ENCODE measurements at regions not wholly inside any gene's neighbourhood (a gene's known extent, or its start where the extent isn't known, plus 50 kb on each side); places are given as distances from the start of the nearest gene placed in this dataset.

DNA sequence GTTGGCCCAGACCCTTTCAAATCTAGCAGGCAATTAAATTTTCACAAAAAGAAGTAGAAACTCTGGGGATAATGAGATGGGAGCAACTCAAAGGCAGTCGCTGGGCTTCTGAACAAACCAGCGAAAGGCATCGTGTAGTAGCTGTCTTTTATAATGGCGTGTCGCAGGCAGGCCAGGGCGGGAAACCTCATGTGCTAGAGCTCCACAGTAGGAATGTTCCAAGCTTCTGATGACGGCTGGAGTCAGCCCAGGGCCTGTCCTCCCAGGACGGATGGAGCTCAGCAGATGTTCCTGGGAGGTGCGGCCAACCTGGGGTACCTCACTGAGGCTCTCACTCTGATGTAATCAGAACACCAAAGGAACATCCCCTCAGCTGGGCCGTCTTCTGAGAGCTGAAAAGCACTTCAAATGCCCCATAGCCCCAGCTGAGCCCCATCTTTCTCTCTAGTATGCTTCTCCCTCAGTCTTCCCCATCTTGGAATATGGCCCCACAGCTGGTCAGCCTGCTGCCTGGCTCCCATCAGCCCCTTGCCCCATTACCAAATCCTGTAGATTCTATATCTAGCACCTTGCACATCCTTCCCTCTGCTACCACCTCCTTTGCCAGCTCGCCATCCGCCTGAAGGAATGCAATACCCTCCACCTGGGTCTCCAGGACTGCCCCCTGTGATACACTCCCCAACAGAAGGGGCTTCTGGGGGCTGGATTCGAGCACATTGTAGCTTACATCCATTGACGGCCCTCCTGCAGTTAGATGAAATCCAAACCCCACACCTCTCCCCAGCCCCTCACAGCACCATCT lies 54.9 kb upstream of the ATP2B2 start:
- H3K27me3 ChIP-seq (ENCODE audit: low read depth), result peaks cover 36% of the 10 kb centered on the region
- intact Hi-C loops (cut with micrococcal nuclease), result no loop called here

DNA sequence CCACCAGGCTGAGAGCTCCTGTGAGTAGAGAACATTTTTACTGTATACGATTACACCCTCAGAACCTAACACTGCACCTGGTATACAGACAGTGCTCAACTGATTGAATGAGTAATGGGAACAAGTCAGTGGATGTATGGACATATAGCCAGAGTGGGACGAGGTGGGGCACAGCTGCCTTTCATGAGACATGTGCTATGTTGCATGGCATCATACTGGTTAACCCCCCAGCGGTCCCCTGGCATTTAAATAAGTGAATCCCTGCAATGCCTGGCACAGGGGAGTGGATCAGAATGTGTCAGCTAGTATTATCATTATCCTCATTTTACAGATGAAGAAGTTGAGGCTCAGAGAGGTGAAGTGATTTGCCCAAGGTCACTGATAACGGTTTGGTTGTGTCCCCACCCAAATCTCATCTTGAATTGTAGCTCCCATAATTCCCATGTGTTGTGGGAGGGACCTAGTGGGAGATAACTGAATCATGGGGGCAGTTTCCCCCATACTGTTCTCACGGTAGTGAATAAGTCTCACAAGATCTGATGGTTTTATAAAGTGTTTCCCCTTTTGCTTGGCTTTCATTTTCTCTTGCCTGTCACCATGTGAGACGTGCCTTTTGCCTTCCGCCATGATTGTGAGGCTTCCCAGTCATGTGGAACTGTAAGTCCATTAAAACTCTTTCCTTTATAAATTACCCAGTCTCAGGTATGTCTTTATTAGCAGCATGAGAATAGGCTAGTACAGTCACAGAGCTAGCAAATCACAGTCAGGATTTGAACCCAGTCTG lies 56.0 kb upstream of the ATP2B2 start:
- Histone ChIP-seq H3K4me3 (no peak overlapping the region), H3K9me3 (replicated peaks) (no peaks in the 10 kb centered on the region), H3K27me3 (ENCODE audit: low read depth) (peaks cover 44% of the 10 kb centered on the region), H3K36me3 (no peaks in the 10 kb centered on the region), H3K27ac (replicated peaks) (no peak overlapping the region), H3K4me1 (no peaks in the 10 kb centered on the region)
- TF ChIP-seq CTCF (IDR thresholded peaks at IDR 0.05; ENCODE audit: borderline replicate concordance), result no peak
- no peak for DNase-seq
- intact Hi-C loops (cut with micrococcal nuclease), result no loop called here

More for the DNA sequence above, 54.9 kb upstream of the ATP2B2 start:
- DNase-seq, result no peak
- H3K36me3 ChIP-seq, result no peaks in the 10 kb centered on the region
- no peaks in the 10 kb centered on the region for H3K4me1 ChIP-seq
- TF ChIP-seq CTCF (IDR thresholded peaks at IDR 0.05; ENCODE audit: borderline replicate concordance), result no peak
- H3K9me3 ChIP-seq (replicated peaks), result no peaks in the 10 kb centered on the region
- H3K27ac ChIP-seq (replicated peaks), result no peak overlapping the region
- H3K4me3 ChIP-seq, result no peak overlapping the region

GRCh38 chr3:10561946-10562560 lies 56.7 kb upstream of the ATP2B2 start:
- Histone ChIP-seq H3K27me3 (ENCODE audit: low read depth) (peaks cover 49% of the 10 kb centered on the region), H3K4me1 (no peaks in the 10 kb centered on the region), H3K9me3 (replicated peaks) (no peaks in the 10 kb centered on the region), H3K4me3 (no peak overlapping the region), H3K36me3 (no peaks in the 10 kb centered on the region), H3K27ac (replicated peaks) (no peak overlapping the region)
- intact Hi-C loops (cut with micrococcal nuclease), result no loop called here
- DNase-seq, result no peak
- TF ChIP-seq CTCF (IDR thresholded peaks at IDR 0.05; ENCODE audit: borderline replicate concordance), result no peak

DNA sequence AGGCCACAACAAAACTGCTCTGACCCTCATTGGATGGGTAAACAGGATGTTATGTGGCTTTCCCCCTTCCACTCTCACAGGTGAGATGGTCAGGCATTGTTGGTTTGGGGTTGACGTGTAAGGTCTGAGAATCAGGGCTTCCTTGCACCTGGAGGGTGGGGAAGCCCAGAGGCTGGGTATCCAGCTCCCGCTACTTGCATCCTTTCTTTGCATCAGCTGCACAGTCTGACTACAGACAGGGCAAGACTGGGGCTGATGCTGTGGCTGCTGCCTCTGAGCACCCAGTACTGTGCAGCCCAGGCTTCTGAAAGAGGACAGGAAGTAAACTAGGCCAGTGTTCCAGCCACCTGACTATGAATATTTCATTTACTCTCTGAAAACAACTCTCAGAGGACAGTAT lies 58.0 kb upstream of the ATP2B2 start:
- H3K9me3 ChIP-seq (replicated peaks), result no peaks in the 10 kb centered on the region
- no peak for TF ChIP-seq CTCF (IDR thresholded peaks at IDR 0.05; ENCODE audit: borderline replicate concordance)
- intact Hi-C loops (cut with micrococcal nuclease), result no loop called here
- no peak for DNase-seq
- H3K36me3 ChIP-seq, result no peaks in the 10 kb centered on the region
- peaks cover 50% of the 10 kb centered on the region for H3K27me3 ChIP-seq (ENCODE audit: low read depth)
- H3K27ac ChIP-seq (replicated peaks), result no peak overlapping the region
- H3K4me1 ChIP-seq, result no peaks in the 10 kb centered on the region
- H3K4me3 ChIP-seq, result no peak overlapping the region

GRCh38 chr3:10565814-10566213 lies 60.4 kb upstream of the ATP2B2 start:
- peaks cover 8% of the 10 kb centered on the region for H3K4me1 ChIP-seq
- intact Hi-C loops (cut with micrococcal nuclease), result no loop called here

More at GRCh38 chr3:10565814-10566213, 60.4 kb upstream of the ATP2B2 start:
- Histone ChIP-seq H3K27ac (replicated peaks) (no peak overlapping the region), H3K9me3 (replicated peaks) (no peaks in the 10 kb centered on the region), H3K36me3 (no peaks in the 10 kb centered on the region), H3K27me3 (ENCODE audit: low read depth) (peaks cover 40% of the 10 kb centered on the region), H3K4me3 (no peak overlapping the region)
- DNase-seq, result no peak
- no peak for TF ChIP-seq CTCF (IDR thresholded peaks at IDR 0.05; ENCODE audit: borderline replicate concordance)
